Skeletal muscle cell (primary cell): ENCODE measurements at regions not wholly inside any gene's neighbourhood (a gene's known extent, or its start where the extent isn't known, plus 50 kb on each side); places are given as distances from the start of the nearest gene placed in this dataset.

Source experiments
- DNase-seq: peaks from one replicate; pipeline ENCODE4 v3.0.0-alpha.2; 2010; ENCODE audit warnings: low read depth
- H3K4me3 ChIP-seq: 2 replicates; pipeline ENCODE4 v1.5.1; 2011; ENCODE audit warnings: low read depth, mild to moderate bottlenecking, control low read depth, low read length, moderate library complexity

- DNase-seq = peak; percentile 60
- H3K4me3 ChIP-seq = peak overlapping the region; percentile 41
Observed at GRCh38 chr11:43574949-43575912, 105.3 kb upstream of the HSD17B12 start.

GRCh38 chr11:43575913-43576310 lies 104.6 kb upstream of the HSD17B12 start:
- peak overlapping the region; percentile 41 for H3K4me3 ChIP-seq
- no peak for DNase-seq

GRCh38 chr11:43576320-43576802 lies 104.2 kb upstream of the HSD17B12 start:
- peak overlapping the region; percentile 41 for H3K4me3 ChIP-seq

GRCh38 chr11:43576803-43577521 lies 103.6 kb upstream of the HSD17B12 start:
- H3K4me3 ChIP-seq = peak overlapping the region; percentile 41
- DNase-seq = no peak

More at GRCh38 chr11:43576320-43576802, 104.2 kb upstream of the HSD17B12 start:
- DNase-seq = no peak

- no peak for DNase-seq
- H3K4me3 ChIP-seq = no peak overlapping the region
Observed at GRCh38 chr11:43577566-43578264, 102.8 kb upstream of the HSD17B12 start.

- DNase-seq = no peak
- peak overlapping the region; percentile 58 for H3K4me3 ChIP-seq
Observed at GRCh38 chr11:43578346-43579170, 102.0 kb upstream of the HSD17B12 start.

GRCh38 chr11:43579171-43579918 lies 101.2 kb upstream of the HSD17B12 start:
- DNase-seq = no peak
- peak overlapping the region; percentile 58 for H3K4me3 ChIP-seq

- no peak for DNase-seq
- H3K4me3 ChIP-seq = peak overlapping the region; percentile 58
Observed at GRCh38 chr11:43579919-43580276, 100.6 kb upstream of the HSD17B12 start.

- peak overlapping the region; percentile 55 for H3K4me3 ChIP-seq
- DNase-seq = no peak
Observed at GRCh38 chr11:43580735-43581369, 99.7 kb upstream of the HSD17B12 start.

GRCh38 chr11:43581370-43582023 lies 99.0 kb upstream of the HSD17B12 start:
- H3K4me3 ChIP-seq = peak overlapping the region; percentile 55

GRCh38 chr11:43582024-43582862 lies 98.3 kb upstream of the HSD17B12 start:
- peak overlapping the region; percentile 55 for H3K4me3 ChIP-seq
- no peak for DNase-seq

More at GRCh38 chr11:43581370-43582023, 99.0 kb upstream of the HSD17B12 start:
- DNase-seq = no peak

- no peak for DNase-seq
- H3K4me3 ChIP-seq = no peak overlapping the region
Observed at GRCh38 chr11:43582863-43583462, 97.6 kb upstream of the HSD17B12 start.

- no peak overlapping the region for H3K4me3 ChIP-seq
- no peak for DNase-seq
Observed at GRCh38 chr11:43583548-43583947, 97.0 kb upstream of the HSD17B12 start.

- no peak for DNase-seq
- H3K4me3 ChIP-seq = no peak overlapping the region
Observed at GRCh38 chr11:43585877-43586608, 94.5 kb upstream of the HSD17B12 start.

- H3K4me3 ChIP-seq = no peak overlapping the region
- DNase-seq = no peak
Observed at GRCh38 chr11:43589601-43590250, 90.8 kb upstream of the HSD17B12 start.
